Type B pancreatic cell (in vitro differentiated cells): ENCODE measurements at regions not wholly inside any gene's neighbourhood (a gene's known extent, or its start where the extent isn't known, plus 50 kb on each side); places are given as distances from the start of the nearest gene placed in this dataset.
"Not testable (repeated sequence)": the region's sequence is repeated elsewhere in the genome, so short reads cannot be mapped to it uniquely, and the experiment has no call there.

Source experiments
- DNase-seq: peaks from one replicate; pipeline ENCODE4 v3.0.0; 2021; ENCODE audit warnings: mixed read lengths; ENCODE audit not compliant: unreplicated experiment; ENCODE audit errors: extremely low spot score
- H3K27ac Mint-ChIP-seq: 2 replicates; pipeline ENCODE4 v1.8.0; 2021; ENCODE audit warnings: mild to moderate bottlenecking, mixed read lengths
- H3K27me3 Mint-ChIP-seq: 2 replicates; pipeline ENCODE4 v1.8.0; 2021; ENCODE audit warnings: mixed read lengths
- H3K36me3 Mint-ChIP-seq: 2 replicates; pipeline ENCODE4 v1.8.0; 2021; ENCODE audit warnings: mixed read lengths
- H3K4me1 Mint-ChIP-seq: one replicate; pipeline ENCODE4 v1.8.0; 2021; ENCODE audit warnings: mixed read lengths; ENCODE audit not compliant: unreplicated experiment
- H3K4me3 Mint-ChIP-seq: 2 replicates; pipeline ENCODE4 v1.8.0; 2021; ENCODE audit warnings: mild to moderate bottlenecking, mixed read lengths
- H3K9me3 Mint-ChIP-seq: 2 replicates; pipeline ENCODE4 v1.8.0; 2021; ENCODE audit warnings: mixed read lengths
- CTCF ChIP-seq: fragments of 200-600 bp; sonication (generic); conservative IDR thresholded peaks from 2 replicates; pipeline ENCODE4 v1.5.0; 2021; ENCODE audit warnings: antibody characterized with exemption, mild to moderate bottlenecking

GRCh38 chr1:244150665-244151064 lies 99.6 kb downstream of the ZBTB18 start:
- Mint-ChIP-seq H3K36me3 (no peaks in the 10 kb centered on the region), H3K27ac (no peak overlapping the region)

GRCh38 chr1:244151537-244151936 lies 100.5 kb downstream of the ZBTB18 start:
- H3K4me1 Mint-ChIP-seq: peaks cover 25% of the 10 kb centered on the region
- no peak for TF ChIP-seq CTCF

More at GRCh38 chr1:244150665-244151064, 99.6 kb downstream of the ZBTB18 start:
- DNase-seq: no peak
- Mint-ChIP-seq H3K27me3 (peaks cover 8% of the 10 kb centered on the region), H3K4me1 (peaks cover 20% of the 10 kb centered on the region), H3K9me3 (no peaks in the 10 kb centered on the region), H3K4me3 (no peak overlapping the region)
- TF ChIP-seq CTCF: no peak

GRCh38 chr1:244154508-244154871 lies 103.4 kb downstream of the ZBTB18 start:
- Mint-ChIP-seq H3K9me3 (no peaks in the 10 kb centered on the region), H3K36me3 (no peaks in the 10 kb centered on the region), H3K4me1 (peaks cover 25% of the 10 kb centered on the region), H3K27me3 (peaks cover 8% of the 10 kb centered on the region), H3K27ac (no peak overlapping the region), H3K4me3 (no peak overlapping the region)
- DNase-seq: no peak
- no peak for TF ChIP-seq CTCF

More at GRCh38 chr1:244151537-244151936, 100.5 kb downstream of the ZBTB18 start:
- no peaks in the 10 kb centered on the region for H3K36me3 Mint-ChIP-seq
- no peaks in the 10 kb centered on the region for H3K9me3 Mint-ChIP-seq
- H3K4me3 Mint-ChIP-seq: no peak overlapping the region
- no peak for DNase-seq
- H3K27ac Mint-ChIP-seq: no peak overlapping the region
- H3K27me3 Mint-ChIP-seq: peaks cover 8% of the 10 kb centered on the region

- Mint-ChIP-seq H3K9me3 (no peaks in the 10 kb centered on the region), H3K27me3 (peaks cover 6% of the 10 kb centered on the region), H3K4me1 (peaks cover 21% of the 10 kb centered on the region), H3K36me3 (no peaks in the 10 kb centered on the region), H3K4me3 (no peak overlapping the region), H3K27ac (no peak overlapping the region)
- no peak for TF ChIP-seq CTCF
- DNase-seq: no peak
These were observed 103.9 kb downstream of the ZBTB18 start for GRCh38 chr1:244154872-244155531.

GRCh38 chr1:244155661-244156060 lies 104.6 kb downstream of the ZBTB18 start:
- Mint-ChIP-seq H3K4me1 (peaks cover 15% of the 10 kb centered on the region), H3K27me3 (peaks cover 5% of the 10 kb centered on the region), H3K36me3 (no peaks in the 10 kb centered on the region), H3K9me3 (no peaks in the 10 kb centered on the region), H3K27ac (no peak overlapping the region), H3K4me3 (no peak overlapping the region)
- no peak for DNase-seq
- no peak for TF ChIP-seq CTCF

GRCh38 chr1:244156617-244157016 lies 105.5 kb downstream of the ZBTB18 start:
- not testable (repeated sequence) for H3K9me3 Mint-ChIP-seq, H3K4me3 Mint-ChIP-seq, H3K27ac Mint-ChIP-seq, H3K36me3 Mint-ChIP-seq, H3K27me3 Mint-ChIP-seq, DNase-seq
- H3K4me1 Mint-ChIP-seq: peaks cover 14% of the 10 kb centered on the region
